GM23338 (cell line): ENCODE measurements at regions not wholly inside any gene's neighbourhood (a gene's known extent, or its start where the extent isn't known, plus 50 kb on each side); places are given as distances from the start of the nearest gene placed in this dataset.
"Not testable (repeated sequence)": the region's sequence is repeated elsewhere in the genome, so short reads cannot be mapped to it uniquely, and the experiment has no call there.

ENCODE experiments used
- CREB1 ChIP-seq: fragments of 250-450 bp; sonication (Bioruptor Pico); IDR thresholded peaks from 2 replicates; pipeline ENCODE4 v1.5.0; 2020; ENCODE audit warnings: low read depth, mild to moderate bottlenecking, moderate library complexity
- EZH2 ChIP-seq: fragments of 200-600 bp; sonication (generic); IDR thresholded peaks from one replicate; pipeline ENCODE4 v1.8.0; 2017; ENCODE audit warnings: antibody characterized with exemption, mild to moderate bottlenecking, low read depth; ENCODE audit not compliant: unreplicated experiment
- EZH2phosphoT487 ChIP-seq: fragments of 200-600 bp; sonication (generic); IDR thresholded peaks from one replicate; pipeline ENCODE4 v1.8.1; 2018; ENCODE audit warnings: antibody characterized with exemption; ENCODE audit not compliant: unreplicated experiment
- JUNB ChIP-seq: IDR thresholded peaks from one replicate; pipeline ENCODE4 v1.6.1; 2016; ENCODE audit warnings: antibody characterized with exemption; ENCODE audit not compliant: unreplicated experiment
- POLR2AphosphoS5 ChIP-seq: IDR thresholded peaks from 2 replicates; pipeline ENCODE4 v1.6.1; 2016; ENCODE audit warnings: antibody characterized with exemption, low read depth
- REST ChIP-seq: IDR thresholded peaks from one replicate; pipeline ENCODE4 v1.6.1; 2018; ENCODE audit warnings: antibody characterized with exemption; ENCODE audit not compliant: unreplicated experiment
- ZNF331 ChIP-seq: fragments of 250-450 bp; sonication (Bioruptor Pico); IDR thresholded peaks from 2 replicates; pipeline ENCODE4 v1.5.0; 2020; ENCODE audit warnings: low read depth, mild to moderate bottlenecking, moderate library complexity
- TF ChIP-seq, protein P1 (sequence below), 2 experiments: fragments of 200-600 bp in 1 of 2; sonication (generic) in 1 of 2; conservative IDR thresholded peaks; 2 replicates each; pipeline versions ENCODE4 v1.5.1 to v1.6.1; 2016 to 2017; ENCODE audit warnings: antibody characterized with exemption in 2 of 2, low read depth in 2 of 2, mild to moderate bottlenecking in 2 of 2, moderate library complexity in 1 of 2
- TF ChIP-seq, protein P2 (sequence below): fragments of 250-450 bp; sonication (Bioruptor Pico); IDR thresholded peaks from 2 replicates; pipeline ENCODE4 v1.5.0; 2020; ENCODE audit warnings: mild to moderate bottlenecking, moderate library complexity

- TF ChIP-seq, protein P1, sequence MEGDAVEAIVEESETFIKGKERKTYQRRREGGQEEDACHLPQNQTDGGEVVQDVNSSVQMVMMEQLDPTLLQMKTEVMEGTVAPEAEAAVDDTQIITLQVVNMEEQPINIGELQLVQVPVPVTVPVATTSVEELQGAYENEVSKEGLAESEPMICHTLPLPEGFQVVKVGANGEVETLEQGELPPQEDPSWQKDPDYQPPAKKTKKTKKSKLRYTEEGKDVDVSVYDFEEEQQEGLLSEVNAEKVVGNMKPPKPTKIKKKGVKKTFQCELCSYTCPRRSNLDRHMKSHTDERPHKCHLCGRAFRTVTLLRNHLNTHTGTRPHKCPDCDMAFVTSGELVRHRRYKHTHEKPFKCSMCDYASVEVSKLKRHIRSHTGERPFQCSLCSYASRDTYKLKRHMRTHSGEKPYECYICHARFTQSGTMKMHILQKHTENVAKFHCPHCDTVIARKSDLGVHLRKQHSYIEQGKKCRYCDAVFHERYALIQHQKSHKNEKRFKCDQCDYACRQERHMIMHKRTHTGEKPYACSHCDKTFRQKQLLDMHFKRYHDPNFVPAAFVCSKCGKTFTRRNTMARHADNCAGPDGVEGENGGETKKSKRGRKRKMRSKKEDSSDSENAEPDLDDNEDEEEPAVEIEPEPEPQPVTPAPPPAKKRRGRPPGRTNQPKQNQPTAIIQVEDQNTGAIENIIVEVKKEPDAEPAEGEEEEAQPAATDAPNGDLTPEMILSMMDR (conservative IDR thresholded peaks at IDR 0.05; ENCODE audit: low read depth in 2 of 2) = not testable (repeated sequence)
- TF ChIP-seq CREB1 (CRISPR knock-in tag); EZH2phosphoT487; ZNF331; JUNB; POLR2AphosphoS5; EZH2; REST: not testable (repeated sequence)
- TF ChIP-seq, protein P2, sequence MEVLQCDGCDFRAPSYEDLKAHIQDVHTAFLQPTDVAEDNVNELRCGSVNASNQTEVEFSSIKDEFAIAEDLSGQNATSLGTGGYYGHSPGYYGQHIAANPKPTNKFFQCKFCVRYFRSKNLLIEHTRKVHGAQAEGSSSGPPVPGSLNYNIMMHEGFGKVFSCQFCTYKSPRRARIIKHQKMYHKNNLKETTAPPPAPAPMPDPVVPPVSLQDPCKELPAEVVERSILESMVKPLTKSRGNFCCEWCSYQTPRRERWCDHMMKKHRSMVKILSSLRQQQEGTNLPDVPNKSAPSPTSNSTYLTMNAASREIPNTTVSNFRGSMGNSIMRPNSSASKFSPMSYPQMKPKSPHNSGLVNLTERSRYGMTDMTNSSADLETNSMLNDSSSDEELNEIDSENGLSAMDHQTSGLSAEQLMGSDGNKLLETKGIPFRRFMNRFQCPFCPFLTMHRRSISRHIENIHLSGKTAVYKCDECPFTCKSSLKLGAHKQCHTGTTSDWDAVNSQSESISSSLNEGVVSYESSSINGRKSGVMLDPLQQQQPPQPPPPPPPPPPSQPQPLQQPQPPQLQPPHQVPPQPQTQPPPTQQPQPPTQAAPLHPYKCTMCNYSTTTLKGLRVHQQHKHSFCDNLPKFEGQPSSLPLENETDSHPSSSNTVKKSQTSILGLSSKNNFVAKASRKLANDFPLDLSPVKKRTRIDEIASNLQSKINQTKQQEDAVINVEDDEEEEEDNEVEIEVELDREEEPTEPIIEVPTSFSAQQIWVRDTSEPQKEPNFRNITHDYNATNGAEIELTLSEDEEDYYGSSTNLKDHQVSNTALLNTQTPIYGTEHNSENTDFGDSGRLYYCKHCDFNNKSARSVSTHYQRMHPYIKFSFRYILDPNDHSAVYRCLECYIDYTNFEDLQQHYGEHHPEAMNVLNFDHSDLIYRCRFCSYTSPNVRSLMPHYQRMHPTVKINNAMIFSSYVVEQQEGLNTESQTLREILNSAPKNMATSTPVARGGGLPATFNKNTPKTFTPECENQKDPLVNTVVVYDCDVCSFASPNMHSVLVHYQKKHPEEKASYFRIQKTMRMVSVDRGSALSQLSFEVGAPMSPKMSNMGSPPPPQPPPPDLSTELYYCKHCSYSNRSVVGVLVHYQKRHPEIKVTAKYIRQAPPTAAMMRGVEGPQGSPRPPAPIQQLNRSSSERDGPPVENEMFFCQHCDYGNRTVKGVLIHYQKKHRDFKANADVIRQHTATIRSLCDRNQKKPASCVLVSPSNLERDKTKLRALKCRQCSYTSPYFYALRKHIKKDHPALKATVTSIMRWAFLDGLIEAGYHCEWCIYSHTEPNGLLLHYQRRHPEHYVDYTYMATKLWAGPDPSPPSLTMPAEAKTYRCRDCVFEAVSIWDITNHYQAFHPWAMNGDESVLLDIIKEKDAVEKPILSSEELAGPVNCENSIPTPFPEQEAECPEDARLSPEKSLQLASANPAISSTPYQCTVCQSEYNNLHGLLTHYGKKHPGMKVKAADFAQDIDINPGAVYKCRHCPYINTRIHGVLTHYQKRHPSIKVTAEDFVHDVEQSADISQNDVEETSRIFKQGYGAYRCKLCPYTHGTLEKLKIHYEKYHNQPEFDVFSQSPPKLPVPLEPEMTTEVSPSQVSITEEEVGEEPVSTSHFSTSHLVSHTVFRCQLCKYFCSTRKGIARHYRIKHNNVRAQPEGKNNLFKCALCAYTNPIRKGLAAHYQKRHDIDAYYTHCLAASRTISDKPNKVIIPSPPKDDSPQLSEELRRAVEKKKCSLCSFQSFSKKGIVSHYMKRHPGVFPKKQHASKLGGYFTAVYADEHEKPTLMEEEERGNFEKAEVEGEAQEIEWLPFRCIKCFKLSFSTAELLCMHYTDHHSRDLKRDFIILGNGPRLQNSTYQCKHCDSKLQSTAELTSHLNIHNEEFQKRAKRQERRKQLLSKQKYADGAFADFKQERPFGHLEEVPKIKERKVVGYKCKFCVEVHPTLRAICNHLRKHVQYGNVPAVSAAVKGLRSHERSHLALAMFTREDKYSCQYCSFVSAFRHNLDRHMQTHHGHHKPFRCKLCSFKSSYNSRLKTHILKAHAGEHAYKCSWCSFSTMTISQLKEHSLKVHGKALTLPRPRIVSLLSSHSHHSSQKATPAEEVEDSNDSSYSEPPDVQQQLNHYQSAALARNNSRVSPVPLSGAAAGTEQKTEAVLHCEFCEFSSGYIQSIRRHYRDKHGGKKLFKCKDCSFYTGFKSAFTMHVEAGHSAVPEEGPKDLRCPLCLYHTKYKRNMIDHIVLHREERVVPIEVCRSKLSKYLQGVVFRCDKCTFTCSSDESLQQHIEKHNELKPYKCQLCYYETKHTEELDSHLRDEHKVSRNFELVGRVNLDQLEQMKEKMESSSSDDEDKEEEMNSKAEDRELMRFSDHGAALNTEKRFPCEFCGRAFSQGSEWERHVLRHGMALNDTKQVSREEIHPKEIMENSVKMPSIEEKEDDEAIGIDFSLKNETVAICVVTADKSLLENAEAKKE (CRISPR knock-in tag) = not testable (repeated sequence)
Observed at GRCh38 chr4:26064009-26064408, 150.0 kb downstream of the SMIM20 start.
